Erythroblast (primary cell): ENCODE measurements at regions not wholly inside any gene's neighbourhood (a gene's known extent, or its start where the extent isn't known, plus 50 kb on each side); places are given as distances from the start of the nearest gene placed in this dataset.

Experiments
- GATA1 ChIP-seq: IDR thresholded peaks from 2 replicates; pipeline ENCODE4 v1.6.1; 2011; ENCODE audit warnings: low read depth, mild to moderate bottlenecking, control low read depth, low read length, moderate library complexity
- POLR2A ChIP-seq: IDR thresholded peaks from 2 replicates; pipeline ENCODE4 v1.6.1; 2011; ENCODE audit warnings: mild to moderate bottlenecking, low read length

- TF ChIP-seq POLR2A (no peak), GATA1 (no peak)
Measured at GRCh38 chr11:29009426-29009825, 901.2 kb downstream of the METTL15 start.
